Gastroesophageal sphincter (tissue), 3 donors: ENCODE measurements at regions not wholly inside any gene's neighbourhood (a gene's known extent, or its start where the extent isn't known, plus 50 kb on each side); places are given as distances from the start of the nearest gene placed in this dataset.

Experiments used
- EP300 ChIP-seq: sonication (generic); formaldehyde crosslinking; IDR thresholded peaks from one replicate; pipeline ENCODE4 v1.6.1; 2017; ENCODE audit warnings: antibody characterized with exemption, mild to moderate bottlenecking
- POLR2A ChIP-seq, 2 donors: fragments of 450-650 bp; IDR thresholded peaks; one replicate each; pipeline ENCODE4 v1.6.1; 2017; ENCODE audit warnings: antibody characterized with exemption in 2 of 2, mild to moderate bottlenecking in 2 of 2, moderate library complexity in 1 of 2
- POLR2AphosphoS5 ChIP-seq: sonication (generic); formaldehyde crosslinking; IDR thresholded peaks from one replicate; pipeline ENCODE4 v1.6.1; 2017; ENCODE audit warnings: antibody characterized with exemption
- TF ChIP-seq, protein P1 (sequence below), 4 experiments: fragments of 200-600 bp in 2 of 4; fragments of 450-650 bp in 2 of 4; sonication (generic) in 1 of 4; IDR thresholded peaks; one replicate each; pipeline ENCODE4 v1.5.1; 2017 to 2019; ENCODE audit warnings: antibody characterized with exemption in 4 of 4, mild to moderate bottlenecking in 2 of 4, moderate library complexity in 2 of 4

DNA sequence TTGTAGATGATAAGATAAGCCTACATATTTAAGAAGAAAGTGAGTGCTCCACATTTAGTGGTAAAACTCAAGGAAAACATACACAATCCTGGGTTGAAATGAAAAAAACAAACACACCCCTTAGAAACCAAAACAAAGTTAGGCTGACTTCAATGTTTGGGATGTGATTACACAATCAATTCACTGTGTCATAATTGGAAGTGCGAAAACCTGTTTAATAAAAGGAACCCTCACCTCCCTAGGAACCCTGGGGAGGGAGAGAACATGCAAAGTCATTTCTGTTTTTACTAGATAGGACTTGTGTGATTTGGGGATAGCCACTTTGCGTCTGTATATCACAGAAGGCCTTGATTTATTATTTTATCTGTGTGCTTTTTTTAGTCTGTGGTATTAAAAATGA, 275.0 kb downstream of the NFKBIZ start:
- TF ChIP-seq, protein P1, sequence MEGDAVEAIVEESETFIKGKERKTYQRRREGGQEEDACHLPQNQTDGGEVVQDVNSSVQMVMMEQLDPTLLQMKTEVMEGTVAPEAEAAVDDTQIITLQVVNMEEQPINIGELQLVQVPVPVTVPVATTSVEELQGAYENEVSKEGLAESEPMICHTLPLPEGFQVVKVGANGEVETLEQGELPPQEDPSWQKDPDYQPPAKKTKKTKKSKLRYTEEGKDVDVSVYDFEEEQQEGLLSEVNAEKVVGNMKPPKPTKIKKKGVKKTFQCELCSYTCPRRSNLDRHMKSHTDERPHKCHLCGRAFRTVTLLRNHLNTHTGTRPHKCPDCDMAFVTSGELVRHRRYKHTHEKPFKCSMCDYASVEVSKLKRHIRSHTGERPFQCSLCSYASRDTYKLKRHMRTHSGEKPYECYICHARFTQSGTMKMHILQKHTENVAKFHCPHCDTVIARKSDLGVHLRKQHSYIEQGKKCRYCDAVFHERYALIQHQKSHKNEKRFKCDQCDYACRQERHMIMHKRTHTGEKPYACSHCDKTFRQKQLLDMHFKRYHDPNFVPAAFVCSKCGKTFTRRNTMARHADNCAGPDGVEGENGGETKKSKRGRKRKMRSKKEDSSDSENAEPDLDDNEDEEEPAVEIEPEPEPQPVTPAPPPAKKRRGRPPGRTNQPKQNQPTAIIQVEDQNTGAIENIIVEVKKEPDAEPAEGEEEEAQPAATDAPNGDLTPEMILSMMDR (IDR thresholded peaks at IDR 0.05) = no peak
- TF ChIP-seq POLR2A (IDR thresholded peaks at IDR 0.05) = no peak
- TF ChIP-seq EP300 = no peak
- TF ChIP-seq POLR2AphosphoS5 = no peak
